Vagina (tissue), 2 donors: ENCODE measurements at regions not wholly inside any gene's neighbourhood (a gene's known extent, or its start where the extent isn't known, plus 50 kb on each side); places are given as distances from the start of the nearest gene placed in this dataset.

Experiments
- POLR2A ChIP-seq, 2 donors: fragments of 450-650 bp; IDR thresholded peaks; one replicate each; pipeline ENCODE4 v1.6.1; 2017; ENCODE audit warnings: antibody characterized with exemption in 2 of 2, mild to moderate bottlenecking in 2 of 2, moderate library complexity in 2 of 2
- TF ChIP-seq, protein P1 (sequence below), 3 experiments: fragments of 450-650 bp in 2 of 3; fragments of 200-600 bp in 1 of 3; sonication (generic) in 1 of 3; IDR thresholded peaks; one replicate each; pipeline ENCODE4 v1.5.1; 2017 to 2019; ENCODE audit warnings: antibody characterized with exemption in 3 of 3, mild to moderate bottlenecking in 2 of 3, moderate library complexity in 2 of 3

DNA sequence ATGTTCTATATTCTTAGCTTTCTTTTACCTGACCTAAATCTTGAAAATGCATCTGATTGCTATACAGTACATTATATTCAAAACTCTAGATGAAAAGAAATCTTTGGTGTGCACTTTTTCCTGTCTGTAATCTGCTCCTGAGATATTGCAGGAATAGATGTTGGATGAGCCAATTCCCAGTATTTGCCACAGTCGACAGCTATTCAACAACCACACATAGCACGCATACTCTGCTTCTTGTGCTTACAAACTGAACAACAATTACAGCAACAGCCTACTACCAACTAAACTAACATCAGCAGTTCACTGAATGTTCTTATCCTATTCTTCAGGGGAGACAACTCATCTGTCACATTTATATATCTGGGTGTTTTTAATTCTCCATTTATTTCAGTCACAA, 573.9 kb upstream of the GRID2 start:
- no peak for TF ChIP-seq POLR2A (IDR thresholded peaks at IDR 0.05)
- TF ChIP-seq, protein P1, sequence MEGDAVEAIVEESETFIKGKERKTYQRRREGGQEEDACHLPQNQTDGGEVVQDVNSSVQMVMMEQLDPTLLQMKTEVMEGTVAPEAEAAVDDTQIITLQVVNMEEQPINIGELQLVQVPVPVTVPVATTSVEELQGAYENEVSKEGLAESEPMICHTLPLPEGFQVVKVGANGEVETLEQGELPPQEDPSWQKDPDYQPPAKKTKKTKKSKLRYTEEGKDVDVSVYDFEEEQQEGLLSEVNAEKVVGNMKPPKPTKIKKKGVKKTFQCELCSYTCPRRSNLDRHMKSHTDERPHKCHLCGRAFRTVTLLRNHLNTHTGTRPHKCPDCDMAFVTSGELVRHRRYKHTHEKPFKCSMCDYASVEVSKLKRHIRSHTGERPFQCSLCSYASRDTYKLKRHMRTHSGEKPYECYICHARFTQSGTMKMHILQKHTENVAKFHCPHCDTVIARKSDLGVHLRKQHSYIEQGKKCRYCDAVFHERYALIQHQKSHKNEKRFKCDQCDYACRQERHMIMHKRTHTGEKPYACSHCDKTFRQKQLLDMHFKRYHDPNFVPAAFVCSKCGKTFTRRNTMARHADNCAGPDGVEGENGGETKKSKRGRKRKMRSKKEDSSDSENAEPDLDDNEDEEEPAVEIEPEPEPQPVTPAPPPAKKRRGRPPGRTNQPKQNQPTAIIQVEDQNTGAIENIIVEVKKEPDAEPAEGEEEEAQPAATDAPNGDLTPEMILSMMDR (IDR thresholded peaks at IDR 0.05), result no peak
